HepG2 (cell line): ENCODE measurements at regions not wholly inside any gene's neighbourhood (a gene's known extent, or its start where the extent isn't known, plus 50 kb on each side); places are given as distances from the start of the nearest gene placed in this dataset.

ENCODE experiments used
- ATF1 ChIP-seq: IDR thresholded peaks from 2 replicates; pipeline ENCODE4 v1.6.1; 2016; ENCODE audit warnings: mild to moderate bottlenecking, control low read depth
- JUN ChIP-seq: sonication (generic); formaldehyde crosslinking; IDR thresholded peaks from 2 replicates; pipeline ENCODE4 v1.4.0; 2020; ENCODE audit warnings: mild to moderate bottlenecking, missing genetic modification reagents
- PAX8 ChIP-seq: sonication (generic); formaldehyde crosslinking; IDR thresholded peaks from 2 replicates; pipeline ENCODE4 v1.8.0; 2022; ENCODE audit warnings: mild to moderate bottlenecking, missing genetic modification reagents, borderline replicate concordance
- ZNF569 ChIP-seq: sonication (generic); formaldehyde crosslinking; IDR thresholded peaks from 2 replicates; pipeline ENCODE4 v1.5.0; 2020; ENCODE audit warnings: mild to moderate bottlenecking, missing genetic modification reagents, moderate library complexity, borderline replicate concordance
- TF ChIP-seq, protein P1 (sequence below): sonication (generic); formaldehyde crosslinking; IDR thresholded peaks from 2 replicates; pipeline ENCODE4 v1.5.0; 2020; ENCODE audit warnings: mild to moderate bottlenecking, missing genetic modification reagents, moderate library complexity

GRCh38 chr2:66691031-66691965 lies 256.4 kb downstream of the MEIS1 start:
- TF ChIP-seq, protein P1, sequence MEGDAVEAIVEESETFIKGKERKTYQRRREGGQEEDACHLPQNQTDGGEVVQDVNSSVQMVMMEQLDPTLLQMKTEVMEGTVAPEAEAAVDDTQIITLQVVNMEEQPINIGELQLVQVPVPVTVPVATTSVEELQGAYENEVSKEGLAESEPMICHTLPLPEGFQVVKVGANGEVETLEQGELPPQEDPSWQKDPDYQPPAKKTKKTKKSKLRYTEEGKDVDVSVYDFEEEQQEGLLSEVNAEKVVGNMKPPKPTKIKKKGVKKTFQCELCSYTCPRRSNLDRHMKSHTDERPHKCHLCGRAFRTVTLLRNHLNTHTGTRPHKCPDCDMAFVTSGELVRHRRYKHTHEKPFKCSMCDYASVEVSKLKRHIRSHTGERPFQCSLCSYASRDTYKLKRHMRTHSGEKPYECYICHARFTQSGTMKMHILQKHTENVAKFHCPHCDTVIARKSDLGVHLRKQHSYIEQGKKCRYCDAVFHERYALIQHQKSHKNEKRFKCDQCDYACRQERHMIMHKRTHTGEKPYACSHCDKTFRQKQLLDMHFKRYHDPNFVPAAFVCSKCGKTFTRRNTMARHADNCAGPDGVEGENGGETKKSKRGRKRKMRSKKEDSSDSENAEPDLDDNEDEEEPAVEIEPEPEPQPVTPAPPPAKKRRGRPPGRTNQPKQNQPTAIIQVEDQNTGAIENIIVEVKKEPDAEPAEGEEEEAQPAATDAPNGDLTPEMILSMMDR: no peak
- TF ChIP-seq JUN (CRISPR knock-in tag) (no peak), ZNF569 (CRISPR knock-in tag) (no peak), ATF1 (no peak), PAX8 (CRISPR knock-in tag) (no peak)
